ENCODE measurements at regions not wholly inside any gene's neighbourhood (a gene's known extent, or its start where the extent isn't known, plus 50 kb on each side); places are given as distances from the start of the nearest gene placed in this dataset.

DNA sequence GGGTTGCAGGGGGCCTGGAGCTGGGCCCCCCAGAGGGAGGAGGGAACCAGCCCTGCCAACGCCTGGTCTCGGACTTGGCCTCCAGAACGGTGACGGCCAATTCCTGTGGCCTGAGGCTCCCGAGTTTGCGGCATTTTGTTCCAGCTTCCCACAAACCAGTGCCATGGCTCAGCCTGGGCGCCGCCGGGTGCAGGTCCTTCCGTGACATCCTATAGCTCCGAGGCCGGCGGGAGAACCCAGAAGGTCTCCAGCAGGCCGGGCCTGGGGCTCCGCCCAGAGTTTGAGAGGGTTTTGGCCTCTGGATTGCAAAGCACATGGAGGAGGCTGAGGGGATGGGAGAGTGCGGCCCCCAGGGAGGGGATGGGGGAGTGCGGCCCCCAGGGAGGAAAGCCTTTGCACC is 92.6 kb downstream of the UNCX start:
- POLR2A ChIA-PET = no interaction called here

DNA sequence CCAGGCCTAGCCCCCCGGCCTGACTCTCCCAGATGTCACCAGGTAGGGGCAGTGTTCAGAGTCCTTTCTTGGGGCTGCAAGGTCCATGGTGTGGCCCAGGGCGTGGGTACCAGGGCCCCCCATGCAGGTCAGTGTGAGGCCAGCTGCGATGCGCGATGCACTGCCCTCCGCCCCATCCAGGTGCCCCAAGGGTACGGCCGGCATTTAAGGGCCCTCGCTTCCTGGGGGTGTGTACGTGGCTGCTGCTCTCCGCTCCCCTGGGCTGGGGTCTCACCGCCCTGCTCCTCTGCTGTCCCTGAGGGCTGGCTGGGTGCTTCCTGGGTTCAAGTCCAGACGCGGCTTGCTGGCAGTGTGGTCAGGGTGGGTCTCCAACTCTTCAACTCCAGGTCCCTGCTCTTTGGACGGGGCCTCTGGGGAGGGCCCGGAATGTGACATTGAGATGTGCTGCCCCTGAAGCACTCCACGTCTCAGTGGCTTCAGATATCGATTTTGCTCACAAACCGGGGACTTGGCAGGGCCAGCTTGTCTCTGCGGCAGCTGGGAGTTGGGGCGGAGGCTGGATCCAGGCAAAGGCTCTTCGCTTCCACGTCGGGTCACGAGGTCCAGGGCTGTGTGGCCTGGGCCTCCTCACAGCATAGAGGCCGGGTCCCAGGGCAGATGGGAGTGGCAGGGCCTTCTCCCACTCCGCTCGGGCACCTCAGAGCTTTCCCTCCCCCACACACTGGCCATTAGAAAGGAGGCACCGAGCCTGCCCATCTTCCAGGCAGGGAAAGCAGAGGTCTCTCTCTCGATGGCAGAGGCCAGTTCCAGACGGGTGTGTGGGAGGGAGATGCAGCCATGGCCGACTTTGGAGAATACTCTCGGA is 93.2 kb downstream of the UNCX start:
- POLR2A ChIA-PET = no interaction called here
- DNase-seq (ENCODE audit: extremely low spot score) = no peak
- CTCF ChIA-PET = no interaction called here
- TF ChIP-seq, protein P1, sequence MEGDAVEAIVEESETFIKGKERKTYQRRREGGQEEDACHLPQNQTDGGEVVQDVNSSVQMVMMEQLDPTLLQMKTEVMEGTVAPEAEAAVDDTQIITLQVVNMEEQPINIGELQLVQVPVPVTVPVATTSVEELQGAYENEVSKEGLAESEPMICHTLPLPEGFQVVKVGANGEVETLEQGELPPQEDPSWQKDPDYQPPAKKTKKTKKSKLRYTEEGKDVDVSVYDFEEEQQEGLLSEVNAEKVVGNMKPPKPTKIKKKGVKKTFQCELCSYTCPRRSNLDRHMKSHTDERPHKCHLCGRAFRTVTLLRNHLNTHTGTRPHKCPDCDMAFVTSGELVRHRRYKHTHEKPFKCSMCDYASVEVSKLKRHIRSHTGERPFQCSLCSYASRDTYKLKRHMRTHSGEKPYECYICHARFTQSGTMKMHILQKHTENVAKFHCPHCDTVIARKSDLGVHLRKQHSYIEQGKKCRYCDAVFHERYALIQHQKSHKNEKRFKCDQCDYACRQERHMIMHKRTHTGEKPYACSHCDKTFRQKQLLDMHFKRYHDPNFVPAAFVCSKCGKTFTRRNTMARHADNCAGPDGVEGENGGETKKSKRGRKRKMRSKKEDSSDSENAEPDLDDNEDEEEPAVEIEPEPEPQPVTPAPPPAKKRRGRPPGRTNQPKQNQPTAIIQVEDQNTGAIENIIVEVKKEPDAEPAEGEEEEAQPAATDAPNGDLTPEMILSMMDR (IDR thresholded peaks at IDR 0.05; ENCODE audit: control extremely low read depth, extremely low read depth, low read depth, missing control alignments) = no peak

More for the DNA sequence above, 92.6 kb downstream of the UNCX start:
- TF ChIP-seq, protein P1 (IDR thresholded peaks at IDR 0.05; ENCODE audit: control extremely low read depth, extremely low read depth, low read depth, missing control alignments) = no peak
- no peak for DNase-seq (ENCODE audit: extremely low spot score)
- CTCF ChIA-PET = no interaction called here

DNA sequence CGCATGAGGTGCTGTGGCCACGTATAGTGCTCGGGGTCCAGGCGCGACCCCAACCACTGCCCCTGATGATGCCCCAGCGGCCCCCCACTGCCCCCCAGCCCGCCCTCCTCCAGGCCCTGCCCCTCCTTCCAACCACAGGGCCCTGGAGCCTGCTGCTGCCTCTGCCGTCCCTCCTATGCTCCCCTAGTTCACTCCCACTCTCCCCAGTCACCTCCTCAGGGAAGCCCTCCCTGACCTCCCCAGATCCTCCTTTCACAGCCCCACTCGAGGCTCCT is 93.8 kb downstream of the UNCX start:
- POLR2A ChIA-PET = no interaction called here
- CTCF ChIA-PET = no interaction called here
- no peak for DNase-seq (ENCODE audit: extremely low spot score)
- TF ChIP-seq, protein P1 (IDR thresholded peaks at IDR 0.05; ENCODE audit: control extremely low read depth, extremely low read depth, low read depth, missing control alignments) = no peak

DNA sequence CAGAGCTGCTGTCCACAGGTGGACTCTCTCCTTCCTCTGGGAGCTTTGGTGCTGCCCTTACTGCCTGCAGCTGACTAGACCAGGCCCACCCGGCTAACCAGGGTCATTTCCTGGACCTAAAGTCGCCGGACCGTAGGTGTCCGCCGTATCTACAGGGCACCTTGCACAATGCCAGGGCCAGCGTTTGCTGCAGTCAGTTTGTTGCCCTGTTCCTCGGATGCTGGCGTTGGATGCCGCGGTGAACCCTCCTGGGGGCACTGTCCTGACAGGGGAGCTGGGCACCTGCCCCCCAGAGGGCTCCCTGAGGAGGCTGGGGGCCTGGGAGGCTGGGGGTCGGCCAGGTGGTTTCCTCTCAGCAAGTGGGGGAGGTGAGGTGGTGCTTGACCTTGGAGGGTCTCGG is 96.6 kb downstream of the UNCX start:
- CTCF ChIA-PET = no interaction called here
- TF ChIP-seq, protein P1 (IDR thresholded peaks at IDR 0.05; ENCODE audit: control extremely low read depth, extremely low read depth, low read depth, missing control alignments) = no peak

DNA sequence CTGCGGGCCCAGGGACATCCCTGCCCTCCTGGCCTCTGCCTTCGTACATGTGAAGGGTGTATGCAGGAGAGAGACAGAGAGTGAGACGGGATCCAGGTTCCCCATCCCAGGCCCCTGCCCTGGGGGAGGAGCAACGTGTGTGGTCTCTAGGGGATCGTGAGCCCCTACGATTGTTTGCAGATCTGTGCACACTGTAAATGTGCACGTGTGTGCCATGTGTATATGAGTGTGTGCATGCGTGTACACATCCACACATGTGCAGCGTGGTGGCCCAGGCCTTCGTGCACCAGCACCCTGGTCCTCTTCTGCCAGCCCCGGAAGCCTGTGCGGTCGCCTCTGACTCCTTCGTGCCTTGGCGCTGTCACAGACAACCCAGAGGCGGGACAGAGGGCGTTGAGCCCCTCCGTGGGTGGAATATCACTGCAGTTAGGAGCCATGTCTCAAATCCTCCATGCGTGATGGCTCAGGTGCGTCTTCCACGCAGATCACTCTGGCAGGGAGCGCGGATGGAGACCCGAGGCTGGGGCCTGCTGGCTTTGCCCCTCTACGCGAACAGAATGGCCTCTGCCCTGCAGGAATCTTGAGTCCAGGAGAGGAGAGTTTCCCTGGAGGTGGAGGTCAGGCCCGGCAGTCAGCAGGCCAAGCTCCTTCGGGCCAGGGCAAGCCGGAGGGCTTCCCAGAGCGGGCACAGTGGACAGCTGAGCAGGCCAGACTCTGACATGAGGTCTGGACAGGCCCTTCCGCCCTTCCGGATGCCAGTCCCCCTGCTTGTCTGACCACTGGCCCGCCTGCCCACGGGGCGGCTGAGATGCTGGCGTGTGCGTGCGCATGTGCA is 97.5 kb downstream of the UNCX start:
- ChIA-PET POLR2A (no interaction called here), CTCF (no interaction called here)
- DNase-seq (ENCODE audit: extremely low spot score) = no peak
- TF ChIP-seq, protein P1 (IDR thresholded peaks at IDR 0.05; ENCODE audit: control extremely low read depth, extremely low read depth, low read depth, missing control alignments) = no peak

More for the DNA sequence above, 96.6 kb downstream of the UNCX start:
- POLR2A ChIA-PET = no interaction called here
- DNase-seq (ENCODE audit: extremely low spot score) = no peak

DNA sequence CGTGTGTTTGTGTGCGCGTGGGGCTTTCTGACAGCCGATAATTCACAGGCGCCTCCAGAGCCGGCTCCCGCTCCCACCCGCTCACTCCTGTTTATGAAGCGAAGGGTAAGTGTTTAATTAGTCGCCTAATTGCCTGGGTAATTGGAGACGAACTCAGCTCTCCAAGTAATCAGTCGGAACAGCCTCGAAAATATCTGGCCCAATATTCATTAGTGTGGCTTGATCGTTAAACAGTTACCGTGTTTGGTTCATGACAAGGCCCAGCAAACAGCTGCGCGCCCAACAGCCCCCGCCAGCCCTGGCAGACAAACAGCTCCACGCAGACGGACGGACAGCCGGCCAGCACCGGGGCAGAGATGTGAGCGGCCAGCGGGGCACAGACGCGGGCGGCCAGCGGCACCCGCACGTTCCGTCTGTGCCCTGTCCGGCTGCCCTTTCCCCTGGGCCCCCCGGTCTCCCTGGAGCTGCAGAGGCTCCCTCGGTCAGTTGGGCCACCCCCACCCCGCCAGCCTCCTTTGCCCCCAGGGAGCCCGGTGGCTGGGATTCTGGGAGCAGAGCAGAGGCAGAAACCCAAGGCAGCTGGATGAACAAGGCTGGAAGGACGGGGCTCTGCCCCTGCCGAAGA is 98.2 kb downstream of the UNCX start:
- CTCF ChIA-PET = no interaction called here
- TF ChIP-seq, protein P1 (IDR thresholded peaks at IDR 0.05; ENCODE audit: control extremely low read depth, extremely low read depth, low read depth, missing control alignments) = no peak
- no peak for DNase-seq (ENCODE audit: extremely low spot score)
- POLR2A ChIA-PET = no interaction called here

Data from GM10248 (cell line).